NB4 (cell line): ENCODE measurements at regions not wholly inside any gene's neighbourhood (a gene's known extent, or its start where the extent isn't known, plus 50 kb on each side); places are given as distances from the start of the nearest gene placed in this dataset.

Source experiments
- MYC ChIP-seq: IDR thresholded peaks from 2 replicates; pipeline ENCODE4 v1.6.1; 2011; ENCODE audit warnings: low read depth, low read length
- POLR2A ChIP-seq: IDR thresholded peaks from 2 replicates; pipeline ENCODE4 v1.6.1; 2011; ENCODE audit warnings: mild to moderate bottlenecking; ENCODE audit not compliant: insufficient read length; ENCODE audit errors: extremely low read depth
- TF ChIP-seq, protein P1 (sequence below): IDR thresholded peaks from one replicate; pipeline ENCODE4 v1.5.1; 2012; ENCODE audit warnings: low read depth, low read length
- TF ChIP-seq, protein P2 (sequence below): IDR thresholded peaks from 2 replicates; pipeline ENCODE4 v1.6.1; 2011; ENCODE audit warnings: low read depth, low read length

- TF ChIP-seq, protein P1, sequence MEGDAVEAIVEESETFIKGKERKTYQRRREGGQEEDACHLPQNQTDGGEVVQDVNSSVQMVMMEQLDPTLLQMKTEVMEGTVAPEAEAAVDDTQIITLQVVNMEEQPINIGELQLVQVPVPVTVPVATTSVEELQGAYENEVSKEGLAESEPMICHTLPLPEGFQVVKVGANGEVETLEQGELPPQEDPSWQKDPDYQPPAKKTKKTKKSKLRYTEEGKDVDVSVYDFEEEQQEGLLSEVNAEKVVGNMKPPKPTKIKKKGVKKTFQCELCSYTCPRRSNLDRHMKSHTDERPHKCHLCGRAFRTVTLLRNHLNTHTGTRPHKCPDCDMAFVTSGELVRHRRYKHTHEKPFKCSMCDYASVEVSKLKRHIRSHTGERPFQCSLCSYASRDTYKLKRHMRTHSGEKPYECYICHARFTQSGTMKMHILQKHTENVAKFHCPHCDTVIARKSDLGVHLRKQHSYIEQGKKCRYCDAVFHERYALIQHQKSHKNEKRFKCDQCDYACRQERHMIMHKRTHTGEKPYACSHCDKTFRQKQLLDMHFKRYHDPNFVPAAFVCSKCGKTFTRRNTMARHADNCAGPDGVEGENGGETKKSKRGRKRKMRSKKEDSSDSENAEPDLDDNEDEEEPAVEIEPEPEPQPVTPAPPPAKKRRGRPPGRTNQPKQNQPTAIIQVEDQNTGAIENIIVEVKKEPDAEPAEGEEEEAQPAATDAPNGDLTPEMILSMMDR = no peak
- no peak for TF ChIP-seq POLR2A
- no peak for TF ChIP-seq MYC
- TF ChIP-seq, protein P2, sequence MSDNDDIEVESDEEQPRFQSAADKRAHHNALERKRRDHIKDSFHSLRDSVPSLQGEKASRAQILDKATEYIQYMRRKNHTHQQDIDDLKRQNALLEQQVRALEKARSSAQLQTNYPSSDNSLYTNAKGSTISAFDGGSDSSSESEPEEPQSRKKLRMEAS = no peak
Observed at GRCh38 chr2:207284556-207285472, 119.1 kb upstream of the KLF7 start.
